ENCODE measurements at regions not wholly inside any gene's neighbourhood (a gene's known extent, or its start where the extent isn't known, plus 50 kb on each side); places are given as distances from the start of the nearest gene placed in this dataset.

GRCh38 chr1:222104097-222104496 is 362.2 kb upstream of the DUSP10 start:
- TF ChIP-seq EZH2 (IDR thresholded peaks at IDR 0.05; ENCODE audit: low read length, unreplicated experiment), result no peak
- no peak for TF ChIP-seq CTCF (conservative IDR thresholded peaks at IDR 0.05; ENCODE audit: low read depth, low read length)
- TF ChIP-seq EZH2phosphoT487 (IDR thresholded peaks at IDR 0.05; ENCODE audit: borderline replicate concordance, low read length), result no peak

Measured in PC-3 (cell line).